ENCODE measurements at regions not wholly inside any gene's neighbourhood (a gene's known extent, or its start where the extent isn't known, plus 50 kb on each side); places are given as distances from the start of the nearest gene placed in this dataset.

DNA sequence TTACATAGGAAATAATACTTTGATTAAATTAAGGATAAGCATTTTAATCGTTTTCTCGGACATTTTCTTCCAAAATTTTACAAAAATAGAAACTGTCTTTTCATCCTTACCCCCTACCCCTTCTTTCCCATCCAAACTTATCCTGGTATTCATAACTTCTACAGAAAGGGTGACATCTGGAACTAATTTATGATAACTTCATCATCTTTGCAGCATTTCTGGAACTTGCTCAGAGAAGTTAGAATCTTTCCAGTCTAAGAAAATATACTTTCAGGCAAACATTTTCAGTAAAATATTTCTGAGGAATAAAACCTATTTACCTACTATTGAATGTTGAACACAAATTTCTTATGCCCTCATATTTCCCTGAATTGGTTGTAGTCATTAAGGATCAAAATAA, 309.0 kb downstream of the MAN2A1 start:
- Histone ChIP-seq H3K9me2 (replicated peaks; ENCODE audit: insufficient read depth) (no peaks in the 10 kb centered on the region), H3K4me1 (ENCODE audit: insufficient read depth) (peaks cover 9% of the 10 kb centered on the region), H3K4me3 (no peak overlapping the region), H3K27me3 (no peaks in the 10 kb centered on the region), H4K20me1 (ENCODE audit: insufficient read depth, poor library complexity, severe bottlenecking) (no peaks in the 10 kb centered on the region), H3K27ac (no peak overlapping the region), H3K4me2 (no peak overlapping the region), H3K36me3 (replicated peaks; ENCODE audit: insufficient read depth, low read depth) (no peaks in the 10 kb centered on the region), H3K79me2 (no peaks in the 10 kb centered on the region), H2AFZ (no peak overlapping the region), H3K9me3 (ENCODE audit: low read depth) (no peaks in the 10 kb centered on the region)
- DNase-seq (ENCODE audit: low spot score) = no peak
- 33% methylated on average over 2 of the region's 2 CpGs for WGBS (ENCODE audit: low lambda C conversion rate, missing lambda C conversion rate)
- TF ChIP-seq, protein P1, sequence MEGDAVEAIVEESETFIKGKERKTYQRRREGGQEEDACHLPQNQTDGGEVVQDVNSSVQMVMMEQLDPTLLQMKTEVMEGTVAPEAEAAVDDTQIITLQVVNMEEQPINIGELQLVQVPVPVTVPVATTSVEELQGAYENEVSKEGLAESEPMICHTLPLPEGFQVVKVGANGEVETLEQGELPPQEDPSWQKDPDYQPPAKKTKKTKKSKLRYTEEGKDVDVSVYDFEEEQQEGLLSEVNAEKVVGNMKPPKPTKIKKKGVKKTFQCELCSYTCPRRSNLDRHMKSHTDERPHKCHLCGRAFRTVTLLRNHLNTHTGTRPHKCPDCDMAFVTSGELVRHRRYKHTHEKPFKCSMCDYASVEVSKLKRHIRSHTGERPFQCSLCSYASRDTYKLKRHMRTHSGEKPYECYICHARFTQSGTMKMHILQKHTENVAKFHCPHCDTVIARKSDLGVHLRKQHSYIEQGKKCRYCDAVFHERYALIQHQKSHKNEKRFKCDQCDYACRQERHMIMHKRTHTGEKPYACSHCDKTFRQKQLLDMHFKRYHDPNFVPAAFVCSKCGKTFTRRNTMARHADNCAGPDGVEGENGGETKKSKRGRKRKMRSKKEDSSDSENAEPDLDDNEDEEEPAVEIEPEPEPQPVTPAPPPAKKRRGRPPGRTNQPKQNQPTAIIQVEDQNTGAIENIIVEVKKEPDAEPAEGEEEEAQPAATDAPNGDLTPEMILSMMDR (IDR thresholded peaks at IDR 0.05; ENCODE audit: poor library complexity) = no peak
- no peak for TF ChIP-seq EZH2 (IDR thresholded peaks at IDR 0.05; ENCODE audit: borderline replicate concordance)
- no peak for TF ChIP-seq EZH2phosphoT487 (IDR thresholded peaks at IDR 0.05; ENCODE audit: low read depth, severe bottlenecking, unreplicated experiment)

DNA sequence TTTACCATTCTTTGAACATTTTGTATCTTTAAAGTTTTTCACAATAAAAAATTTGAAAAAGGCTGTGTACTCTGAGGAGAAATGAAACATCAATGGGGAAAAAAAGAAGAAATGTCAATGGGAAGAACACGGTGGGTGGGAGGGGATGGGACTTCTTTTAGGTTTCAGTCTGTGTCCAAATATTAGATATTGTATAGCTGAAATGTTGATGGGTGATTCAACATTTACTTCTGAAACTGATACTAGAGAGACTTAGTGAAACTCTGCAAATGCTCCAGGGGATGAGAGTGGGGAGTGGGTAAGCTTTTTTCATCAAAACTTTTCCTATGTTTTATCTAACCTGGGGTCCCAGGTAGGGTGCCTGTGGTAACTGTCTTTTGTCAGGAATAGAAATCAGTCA, 311.9 kb downstream of the MAN2A1 start:
- H3K27ac ChIP-seq = no peak overlapping the region

DNA sequence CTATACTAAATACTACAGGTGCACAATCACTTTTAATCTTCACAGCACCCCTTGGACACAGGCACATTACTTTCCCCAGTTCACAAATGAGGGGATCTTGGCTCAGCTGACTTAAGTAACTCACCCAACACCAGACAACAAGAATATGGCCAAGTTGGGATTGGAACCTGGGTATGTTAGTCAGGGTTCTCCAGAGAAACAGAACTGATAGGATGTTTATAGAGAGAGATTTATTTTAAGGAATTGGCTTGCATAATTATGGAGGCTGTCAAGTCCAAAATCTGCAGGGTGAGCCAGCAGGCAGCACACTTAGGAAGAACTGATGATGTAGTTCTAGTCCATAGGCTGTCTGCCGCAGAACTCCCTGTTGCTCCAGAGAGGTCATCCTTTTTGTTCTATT, 312.9 kb downstream of the MAN2A1 start:
- TF ChIP-seq, protein P1 (IDR thresholded peaks at IDR 0.05; ENCODE audit: poor library complexity) = no peak
- TF ChIP-seq EZH2 (IDR thresholded peaks at IDR 0.05; ENCODE audit: borderline replicate concordance) (no peak), EZH2phosphoT487 (IDR thresholded peaks at IDR 0.05; ENCODE audit: low read depth, severe bottlenecking, unreplicated experiment) (no peak)
- Histone ChIP-seq H3K4me1 (ENCODE audit: insufficient read depth) (no peaks in the 10 kb centered on the region), H2AFZ (no peak overlapping the region), H3K27ac (no peak overlapping the region), H4K20me1 (ENCODE audit: insufficient read depth, poor library complexity, severe bottlenecking) (no peaks in the 10 kb centered on the region), H3K27me3 (no peaks in the 10 kb centered on the region), H3K9me3 (ENCODE audit: low read depth) (no peaks in the 10 kb centered on the region), H3K4me3 (no peak overlapping the region), H3K79me2 (no peaks in the 10 kb centered on the region), H3K4me2 (no peak overlapping the region), H3K9me2 (replicated peaks; ENCODE audit: insufficient read depth) (no peaks in the 10 kb centered on the region), H3K36me3 (replicated peaks; ENCODE audit: insufficient read depth, low read depth) (no peaks in the 10 kb centered on the region)
- no peak for DNase-seq (ENCODE audit: low spot score)
- 100% methylated on average over 1 of the region's 1 CpG for WGBS (ENCODE audit: low lambda C conversion rate, missing lambda C conversion rate)

More for the DNA sequence above, 311.9 kb downstream of the MAN2A1 start:
- H3K9me2 ChIP-seq (replicated peaks; ENCODE audit: insufficient read depth) = no peaks in the 10 kb centered on the region
- no peaks in the 10 kb centered on the region for H3K79me2 ChIP-seq
- H3K36me3 ChIP-seq (replicated peaks; ENCODE audit: insufficient read depth, low read depth) = no peaks in the 10 kb centered on the region
- TF ChIP-seq EZH2phosphoT487 (IDR thresholded peaks at IDR 0.05; ENCODE audit: low read depth, severe bottlenecking, unreplicated experiment) = no peak
- TF ChIP-seq, protein P1 (IDR thresholded peaks at IDR 0.05; ENCODE audit: poor library complexity) = no peak
- no peak for TF ChIP-seq EZH2 (IDR thresholded peaks at IDR 0.05; ENCODE audit: borderline replicate concordance)
- H2AFZ ChIP-seq = no peak overlapping the region
- 90% methylated on average over 1 of the region's 1 CpG for WGBS (ENCODE audit: low lambda C conversion rate, missing lambda C conversion rate)
- H3K4me2 ChIP-seq = no peak overlapping the region
- H3K27me3 ChIP-seq = no peaks in the 10 kb centered on the region
- H3K4me1 ChIP-seq (ENCODE audit: insufficient read depth) = peaks cover 9% of the 10 kb centered on the region
- no peak for DNase-seq (ENCODE audit: low spot score)
- no peak overlapping the region for H3K4me3 ChIP-seq
- no peaks in the 10 kb centered on the region for H4K20me1 ChIP-seq (ENCODE audit: insufficient read depth, poor library complexity, severe bottlenecking)
- H3K9me3 ChIP-seq (ENCODE audit: low read depth) = no peaks in the 10 kb centered on the region

Data from hepatocyte (in vitro differentiated cells).